Astrocyte (in vitro differentiated cells and primary cell): ENCODE measurements at regions not wholly inside any gene's neighbourhood (a gene's known extent, or its start where the extent isn't known, plus 50 kb on each side); places are given as distances from the start of the nearest gene placed in this dataset.

Experiments
- CTCF ChIP-seq: IDR thresholded peaks from 2 replicates; pipeline ENCODE4 v1.5.1; 2011; ENCODE audit warnings: low read depth, mild to moderate bottlenecking, inconsistent platforms, low read length, moderate library complexity; ENCODE audit not compliant: insufficient read depth
- EZH2 ChIP-seq: IDR thresholded peaks from 2 replicates; pipeline ENCODE4 v1.6.1; 2012; ENCODE audit warnings: mild to moderate bottlenecking, low read length, inconsistent platforms; ENCODE audit not compliant: insufficient read depth

DNA sequence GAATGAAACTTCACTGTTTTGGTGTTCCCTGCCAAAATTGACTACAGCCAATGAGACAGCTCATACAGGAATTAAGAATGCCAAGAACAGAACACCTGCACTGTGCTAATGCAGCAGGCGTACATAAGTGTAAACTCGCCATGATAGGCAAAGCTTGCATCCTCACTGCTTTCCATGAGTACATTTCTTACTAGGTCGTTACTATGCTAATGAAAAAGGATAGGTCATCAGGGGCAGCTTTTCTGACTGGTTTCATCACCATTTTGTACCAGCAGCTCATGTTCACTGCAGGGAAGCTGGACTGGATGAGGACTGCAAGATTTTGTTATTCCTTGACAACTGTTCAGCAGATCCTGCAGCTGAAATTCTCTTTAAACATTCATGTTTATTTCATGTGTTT, 1383.8 kb downstream of the EFNB2 start:
- TF ChIP-seq CTCF (no peak), EZH2 (no peak)
